ENCODE measurements at regions not wholly inside any gene's neighbourhood (a gene's known extent, or its start where the extent isn't known, plus 50 kb on each side); places are given as distances from the start of the nearest gene placed in this dataset.

GRCh38 chr3:68328049-68328448 lies 604.3 kb downstream of the TAFA4 start:
- TF ChIP-seq EZH2 (IDR thresholded peaks at IDR 0.05) (no peak), POLR2AphosphoS5 (IDR thresholded peaks at IDR 0.05; ENCODE audit: borderline replicate concordance, low read depth, low read length) (no peak)
